GM10248 (cell line): ENCODE measurements at regions not wholly inside any gene's neighbourhood (a gene's known extent, or its start where the extent isn't known, plus 50 kb on each side); places are given as distances from the start of the nearest gene placed in this dataset.
A peak's percentile ranks its signal among the peaks of the same experiment; 100 is the strongest.
"Not testable (repeated sequence)": the region's sequence is repeated elsewhere in the genome, so short reads cannot be mapped to it uniquely, and the experiment has no call there.

Experiments used
- CTCF ChIA-PET: fragments of 300-600 bp; sonication (Branson Sonifier 250); formaldehyde crosslinking; extraction: SDS; loops from one replicate; lab custom pipeline; 2021; ENCODE audit warnings: antibody characterized with exemption; lab: Yijun Ruan, JAX
- POLR2A ChIA-PET: fragments of 350-650 bp; sonication (Branson Sonifier 250); formaldehyde crosslinking; extraction: SDS; loops from one replicate; lab custom pipeline; 2020; ENCODE audit warnings: antibody characterized with exemption; lab: Yijun Ruan, JAX
- DNase-seq: peaks from one replicate; pipeline ENCODE4 v3.0.0; 2012; ENCODE audit errors: extremely low spot score
- TF ChIP-seq, protein P1 (sequence below): IDR thresholded peaks from 2 replicates; pipeline ENCODE4 v1.5.1; 2012; ENCODE audit warnings: mild to moderate bottlenecking, low read depth; ENCODE audit errors: extremely low read depth, missing control alignments, control extremely low read depth

DNA sequence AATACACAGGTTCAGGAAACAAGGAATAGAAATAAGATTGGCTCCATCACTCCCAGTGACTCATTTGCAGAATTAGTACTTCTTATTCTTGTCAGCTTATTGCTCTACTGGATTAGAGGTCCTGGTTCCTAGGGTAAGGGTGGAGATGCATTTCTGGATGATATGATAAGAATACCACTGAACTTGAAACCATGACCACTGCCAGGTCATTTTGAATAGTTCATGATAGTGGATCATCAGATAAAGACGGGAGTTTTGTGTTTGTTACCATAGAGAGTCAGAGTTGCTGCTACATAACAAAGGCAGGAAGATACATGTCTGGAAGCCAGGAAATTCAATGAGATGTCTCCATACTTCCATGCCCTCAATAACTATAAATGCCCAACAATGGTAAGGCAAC lies 109.2 kb upstream of the FAT1 start:
- TF ChIP-seq, protein P1, sequence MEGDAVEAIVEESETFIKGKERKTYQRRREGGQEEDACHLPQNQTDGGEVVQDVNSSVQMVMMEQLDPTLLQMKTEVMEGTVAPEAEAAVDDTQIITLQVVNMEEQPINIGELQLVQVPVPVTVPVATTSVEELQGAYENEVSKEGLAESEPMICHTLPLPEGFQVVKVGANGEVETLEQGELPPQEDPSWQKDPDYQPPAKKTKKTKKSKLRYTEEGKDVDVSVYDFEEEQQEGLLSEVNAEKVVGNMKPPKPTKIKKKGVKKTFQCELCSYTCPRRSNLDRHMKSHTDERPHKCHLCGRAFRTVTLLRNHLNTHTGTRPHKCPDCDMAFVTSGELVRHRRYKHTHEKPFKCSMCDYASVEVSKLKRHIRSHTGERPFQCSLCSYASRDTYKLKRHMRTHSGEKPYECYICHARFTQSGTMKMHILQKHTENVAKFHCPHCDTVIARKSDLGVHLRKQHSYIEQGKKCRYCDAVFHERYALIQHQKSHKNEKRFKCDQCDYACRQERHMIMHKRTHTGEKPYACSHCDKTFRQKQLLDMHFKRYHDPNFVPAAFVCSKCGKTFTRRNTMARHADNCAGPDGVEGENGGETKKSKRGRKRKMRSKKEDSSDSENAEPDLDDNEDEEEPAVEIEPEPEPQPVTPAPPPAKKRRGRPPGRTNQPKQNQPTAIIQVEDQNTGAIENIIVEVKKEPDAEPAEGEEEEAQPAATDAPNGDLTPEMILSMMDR = no peak

DNA sequence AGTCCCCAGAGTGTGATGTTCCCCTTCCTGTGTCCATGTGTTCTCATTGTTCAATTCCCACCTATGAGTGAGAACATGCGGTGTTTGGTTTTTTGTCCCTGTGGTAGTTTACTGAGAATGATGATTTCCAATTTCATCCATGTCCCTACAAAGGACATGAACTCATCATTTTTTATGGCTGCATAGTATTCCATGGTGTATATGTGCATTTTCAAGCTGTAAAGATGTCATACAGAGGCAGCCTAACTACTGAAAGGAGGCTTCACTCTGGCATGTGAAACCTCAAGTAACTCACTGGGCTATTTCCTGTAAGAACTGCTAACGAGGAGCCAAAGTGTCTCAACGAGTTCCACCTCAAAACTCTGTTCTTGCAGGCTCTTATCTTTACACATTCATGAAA lies 113.8 kb upstream of the FAT1 start:
- DNase-seq, POLR2A ChIA-PET, CTCF ChIA-PET: not testable (repeated sequence)

More for the DNA sequence above, 109.2 kb upstream of the FAT1 start:
- CTCF ChIA-PET = no interaction called here
- POLR2A ChIA-PET = no interaction called here
- DNase-seq = no peak

DNA sequence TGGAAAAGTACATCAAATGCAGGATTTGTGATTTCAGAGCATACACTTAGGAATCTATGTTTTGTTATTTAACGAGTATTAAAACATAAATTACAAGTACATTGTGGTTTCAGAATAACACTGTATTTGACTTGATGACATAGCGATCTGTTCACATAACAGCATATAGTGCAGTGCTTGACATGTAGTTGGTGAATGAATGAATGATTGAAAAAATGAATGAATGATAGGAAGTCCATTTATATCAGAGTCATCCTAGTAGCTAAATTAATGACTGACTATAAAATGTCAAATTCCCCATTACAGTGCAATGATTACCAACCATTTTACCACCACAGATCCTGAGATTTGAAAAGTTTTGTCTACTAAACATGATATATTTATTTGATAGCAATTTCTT lies 114.6 kb upstream of the FAT1 start:
- DNase-seq = no peak
- CTCF ChIA-PET = interaction anchor here (1.2 kb wide), 1 partner anchor 8 kb away, joined by 3 read pairs; no protein-coding TSS in a partner anchor
- TF ChIP-seq, protein P1 = no peak
- POLR2A ChIA-PET = no interaction called here

DNA sequence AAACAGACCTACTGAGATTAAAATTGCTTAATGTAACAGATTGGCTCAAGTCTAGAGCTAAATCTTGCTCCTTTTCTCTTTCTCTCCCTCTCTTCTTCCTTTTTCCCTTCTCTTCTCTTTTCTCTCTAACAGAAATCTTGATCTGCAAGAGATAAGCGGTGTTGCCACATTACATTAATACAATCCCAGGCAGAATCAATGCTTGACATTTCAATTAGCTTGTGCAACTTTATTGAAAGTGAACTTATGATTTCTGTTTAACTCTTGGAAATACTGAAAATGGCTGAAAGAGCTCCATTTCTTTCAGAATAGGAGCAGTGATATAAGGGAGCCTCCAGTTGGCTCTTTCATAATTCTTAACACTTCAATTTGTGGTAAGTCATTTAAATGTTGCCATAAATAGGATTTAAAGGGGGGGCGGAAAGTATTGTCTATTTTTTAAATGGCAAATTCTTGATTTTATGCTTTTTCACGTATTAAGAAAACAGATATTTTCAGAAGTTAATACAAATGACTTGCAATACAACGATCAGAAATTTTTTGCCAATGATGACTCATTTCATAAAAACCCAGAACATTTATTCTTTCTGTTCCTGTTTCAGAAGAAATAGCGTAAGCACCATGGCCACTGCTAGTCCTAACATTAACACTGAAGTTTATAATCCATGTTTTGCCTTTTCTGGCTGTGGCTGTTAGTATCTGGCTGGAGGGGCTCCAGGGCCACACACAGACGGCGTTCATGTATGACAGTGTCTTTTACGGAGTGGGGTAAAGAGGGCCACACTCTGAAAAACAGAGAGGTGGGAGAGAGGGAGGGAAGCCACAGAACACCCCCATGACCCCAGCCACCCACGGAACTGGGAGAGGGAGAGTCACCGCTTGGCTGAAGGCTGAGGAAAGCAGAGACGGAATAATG lies 115.7 kb upstream of the FAT1 start:
- ChIA-PET POLR2A (interaction anchor here (0.6 kb wide), 1 partner anchor 52 kb away, joined by 4 read pairs; no protein-coding TSS in a partner anchor), CTCF (interaction anchor here (1.2 kb wide), 1 partner anchor 9 kb away, joined by 3 read pairs; no protein-coding TSS in a partner anchor)
- peak; percentile 10 for DNase-seq
- TF ChIP-seq, protein P1 = no peak

DNA sequence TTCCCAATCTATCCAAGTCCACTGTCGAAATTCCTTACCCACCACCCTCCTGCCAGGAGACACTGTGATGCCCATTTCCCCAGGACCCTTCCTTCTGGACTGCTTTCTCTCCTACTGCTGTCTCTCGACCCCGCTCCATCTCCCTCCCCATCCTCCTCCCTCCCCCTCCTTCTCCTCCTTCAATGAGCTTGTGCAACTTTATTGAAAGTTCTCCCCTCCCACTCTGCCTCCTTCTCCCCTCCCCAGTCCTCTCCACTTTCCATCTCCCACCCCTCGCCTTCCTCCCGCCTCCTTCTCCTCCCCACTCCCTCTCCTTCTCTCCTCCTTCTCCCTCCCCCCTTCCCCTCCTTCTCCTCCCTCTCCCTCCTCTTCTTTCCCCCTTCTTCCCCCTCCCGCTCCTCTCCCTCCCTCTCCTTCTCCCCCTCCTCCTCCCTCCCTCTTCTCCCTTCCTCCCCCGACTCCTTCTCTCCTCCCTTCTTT lies 116.6 kb upstream of the FAT1 start:
- TF ChIP-seq, protein P1 = no peak
- ChIA-PET POLR2A (no interaction called here), CTCF (no interaction called here)
- DNase-seq = no peak

DNA sequence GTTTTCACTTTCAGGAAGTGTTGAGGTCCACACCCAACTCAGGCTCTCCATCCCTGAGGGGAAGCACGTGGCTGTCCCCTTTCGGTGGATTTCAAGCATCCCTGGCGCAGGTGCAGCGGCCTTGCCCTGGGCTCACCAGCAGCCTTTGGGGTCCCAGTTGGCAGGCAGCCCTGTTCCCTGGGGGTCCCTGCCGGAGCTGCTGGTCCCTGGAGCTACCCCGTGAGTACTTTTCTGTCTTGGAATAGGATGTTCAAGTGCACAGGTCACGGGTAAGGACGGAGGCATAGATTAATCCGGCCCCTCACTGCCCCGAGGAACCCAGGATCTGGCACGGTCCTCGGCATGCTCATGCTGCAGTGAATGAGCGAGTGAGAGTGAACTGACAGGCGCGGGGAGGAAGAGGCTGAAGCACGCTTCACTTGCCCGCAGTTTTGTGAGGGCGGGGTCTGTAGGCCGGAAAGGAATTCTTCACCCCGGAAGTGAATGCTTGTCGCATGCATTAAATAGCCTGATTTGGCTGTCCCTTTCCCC lies 117.2 kb upstream of the FAT1 start:
- TF ChIP-seq, protein P1 = no peak
- no peak for DNase-seq
- CTCF ChIA-PET = no interaction called here
- POLR2A ChIA-PET = no interaction called here
